ENCODE measurements at regions not wholly inside any gene's neighbourhood (a gene's known extent, or its start where the extent isn't known, plus 50 kb on each side); places are given as distances from the start of the nearest gene placed in this dataset.

DNA sequence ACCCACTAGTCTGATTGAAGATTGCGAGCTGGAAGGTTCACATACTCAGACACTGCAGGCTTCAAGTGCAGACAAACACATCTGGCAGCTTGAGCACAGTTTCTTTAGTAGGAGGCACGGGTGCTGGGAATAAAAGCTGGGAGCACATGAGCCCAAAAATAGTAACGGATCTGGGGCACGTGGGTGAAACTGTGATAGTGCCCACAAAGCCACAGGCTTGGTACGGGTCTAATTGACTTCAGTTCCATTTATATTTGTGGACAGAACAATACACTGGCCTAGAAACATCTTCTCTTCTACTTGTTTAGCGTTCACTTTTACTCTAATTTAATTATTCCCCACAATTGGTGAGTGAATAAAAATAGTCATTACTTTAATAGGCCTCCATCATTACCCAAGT lies 2370.7 kb downstream of the PCDH7 start:
- no peak overlapping the region for H3K4me3 ChIP-seq (ENCODE audit: extremely low read depth in 1 of 4, insufficient read depth in 2 of 4, low read depth in 3 of 4, low read length in 4 of 4)
- H3K27me3 ChIP-seq (replicated peaks in 1 of 4; ENCODE audit: control insufficient read depth in 3 of 4, extremely low read depth in 1 of 4, insufficient read depth in 3 of 4, low read length in 3 of 4) = no peaks in the 10 kb centered on the region
- no peak overlapping the region for H3K27ac ChIP-seq (ENCODE audit: low read depth, low read length)
- no peak overlapping the region for H2AFZ ChIP-seq (ENCODE audit: low read length)
- DNase-seq (ENCODE audit: low read depth in 1 of 2, low spot score in 2 of 2) = no peak
- H4K5ac ChIP-seq (ENCODE audit: insufficient read length, low read depth, low read length) = no peak overlapping the region
- H3K18ac ChIP-seq (ENCODE audit: extremely low read depth, low read length) = no peak overlapping the region
- H2AK5ac ChIP-seq (ENCODE audit: low read depth, low read length) = no peak overlapping the region
- no peak overlapping the region for H3K23ac ChIP-seq (ENCODE audit: insufficient read length)
- WGBS, 2 experiments (ENCODE audit: extremely low coverage in 1 of 2, insufficient coverage in 1 of 2, insufficient read length in 1 of 2, insufficient replicate concordance in 2 of 2, low coverage in 1 of 2, low lambda C conversion rate in 2 of 2, missing lambda C conversion rate in 1 of 2) = 92% methylated on average over 6 of the region's 6 CpGs; no CpG with 5 or more reads in 1 of the 2 experiments
- H2BK20ac ChIP-seq (ENCODE audit: low read length) = no peak overlapping the region
- ChIA-PET POLR2A (ENCODE audit: partially characterized antibody) (no interaction called here), CTCF (ENCODE audit: partially characterized antibody) (interaction anchor here (0.6 to 3.3 kb wide), 11 partner anchors 12 to 735 kb away, joined by 3 to 24 read pairs (median 4); no protein-coding TSS in a partner anchor)
- no peak overlapping the region for H3K9ac ChIP-seq (replicated peaks in 1 of 4; ENCODE audit: extremely low read depth in 1 of 4, low read depth in 3 of 4, low read length in 3 of 4)
- H3K4me2 ChIP-seq (ENCODE audit: insufficient read depth in 1 of 2, low read depth in 2 of 2, low read length in 2 of 2) = no peak overlapping the region
- no peaks in the 10 kb centered on the region for H3K4me1 ChIP-seq (replicated peaks in 1 of 4; ENCODE audit: control insufficient read depth in 3 of 4, insufficient read depth in 4 of 4, low read length in 3 of 4)
- H3K23me2 ChIP-seq (ENCODE audit: low read depth, low read length) = no peaks in the 10 kb centered on the region
- no peak overlapping the region for H4K91ac ChIP-seq (replicated peaks; ENCODE audit: insufficient read length, low read length)
- H2BK120ac ChIP-seq (replicated peaks; ENCODE audit: low read depth, low read length) = no peak overlapping the region
- FAIRE-seq = no peak
- H3K14ac ChIP-seq (ENCODE audit: insufficient read length) = no peak overlapping the region
- no peak overlapping the region for H2BK12ac ChIP-seq (ENCODE audit: low read depth, low read length)
- H3K9me3 ChIP-seq (ENCODE audit: insufficient read depth in 2 of 2, low read depth in 1 of 2, low read length in 1 of 2) = no peaks in the 10 kb centered on the region
- H2BK15ac ChIP-seq (ENCODE audit: low read length) = no peak overlapping the region; the same call in 1 of the 2 replicates
- no peak overlapping the region for H2BK5ac ChIP-seq (ENCODE audit: low read depth, low read length)
- no peak overlapping the region for H3K4ac ChIP-seq (replicated peaks; ENCODE audit: insufficient read length, low read depth, low read length)
- H3K56ac ChIP-seq (replicated peaks; ENCODE audit: insufficient read length, low read depth, low read length) = no peak overlapping the region
- no peak overlapping the region for H4K8ac ChIP-seq (ENCODE audit: extremely low read depth, insufficient read depth, low read length)
- H3K79me1 ChIP-seq (ENCODE audit: low read depth, low read length) = no peaks in the 10 kb centered on the region
- no peaks in the 10 kb centered on the region for H4K20me1 ChIP-seq (replicated peaks in 1 of 2; ENCODE audit: control insufficient read depth in 1 of 2, insufficient read depth in 2 of 2, low read length in 2 of 2)
- no peaks in the 10 kb centered on the region for H3K36me3 ChIP-seq (ENCODE audit: control insufficient read depth in 2 of 4, insufficient read depth in 4 of 4, low read length in 3 of 4)
- no peaks in the 10 kb centered on the region for H3K79me2 ChIP-seq (ENCODE audit: control insufficient read depth in 1 of 2, insufficient read depth in 2 of 2, low read length in 2 of 2)
- TF ChIP-seq, protein P1, sequence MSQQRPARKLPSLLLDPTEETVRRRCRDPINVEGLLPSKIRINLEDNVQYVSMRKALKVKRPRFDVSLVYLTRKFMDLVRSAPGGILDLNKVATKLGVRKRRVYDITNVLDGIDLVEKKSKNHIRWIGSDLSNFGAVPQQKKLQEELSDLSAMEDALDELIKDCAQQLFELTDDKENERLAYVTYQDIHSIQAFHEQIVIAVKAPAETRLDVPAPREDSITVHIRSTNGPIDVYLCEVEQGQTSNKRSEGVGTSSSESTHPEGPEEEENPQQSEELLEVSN (IDR thresholded peaks at IDR 0.05) = no peak
- TF ChIP-seq, protein P2, sequence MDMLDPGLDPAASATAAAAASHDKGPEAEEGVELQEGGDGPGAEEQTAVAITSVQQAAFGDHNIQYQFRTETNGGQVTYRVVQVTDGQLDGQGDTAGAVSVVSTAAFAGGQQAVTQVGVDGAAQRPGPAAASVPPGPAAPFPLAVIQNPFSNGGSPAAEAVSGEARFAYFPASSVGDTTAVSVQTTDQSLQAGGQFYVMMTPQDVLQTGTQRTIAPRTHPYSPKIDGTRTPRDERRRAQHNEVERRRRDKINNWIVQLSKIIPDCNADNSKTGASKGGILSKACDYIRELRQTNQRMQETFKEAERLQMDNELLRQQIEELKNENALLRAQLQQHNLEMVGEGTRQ (IDR thresholded peaks at IDR 0.05; ENCODE audit: low read length) = no peak
- TF ChIP-seq TAF7 (optimal IDR thresholded peaks at IDR 0.05; ENCODE audit: borderline replicate concordance, low read depth, low read length) (no peak), CBX8 (IDR thresholded peaks at IDR 0.05; ENCODE audit: borderline replicate concordance, low read depth, low read length) (no peak), KDM5A (IDR thresholded peaks at IDR 0.05; ENCODE audit: low read length) (no peak), CHD2 (IDR thresholded peaks at IDR 0.05; ENCODE audit: low read length) (no peak), ZNF274 (IDR thresholded peaks at IDR 0.05; ENCODE audit: borderline replicate concordance, extremely low read depth, low read length) (no peak), PHF8 (conservative IDR thresholded peaks at IDR 0.05; ENCODE audit: low read depth, low read length) (no peak), SP4 (IDR thresholded peaks at IDR 0.05; ENCODE audit: low read length) (no peak), TAF1 (IDR thresholded peaks at IDR 0.05; ENCODE audit: low read depth, low read length) (no peak)
- TF ChIP-seq, protein P3, sequence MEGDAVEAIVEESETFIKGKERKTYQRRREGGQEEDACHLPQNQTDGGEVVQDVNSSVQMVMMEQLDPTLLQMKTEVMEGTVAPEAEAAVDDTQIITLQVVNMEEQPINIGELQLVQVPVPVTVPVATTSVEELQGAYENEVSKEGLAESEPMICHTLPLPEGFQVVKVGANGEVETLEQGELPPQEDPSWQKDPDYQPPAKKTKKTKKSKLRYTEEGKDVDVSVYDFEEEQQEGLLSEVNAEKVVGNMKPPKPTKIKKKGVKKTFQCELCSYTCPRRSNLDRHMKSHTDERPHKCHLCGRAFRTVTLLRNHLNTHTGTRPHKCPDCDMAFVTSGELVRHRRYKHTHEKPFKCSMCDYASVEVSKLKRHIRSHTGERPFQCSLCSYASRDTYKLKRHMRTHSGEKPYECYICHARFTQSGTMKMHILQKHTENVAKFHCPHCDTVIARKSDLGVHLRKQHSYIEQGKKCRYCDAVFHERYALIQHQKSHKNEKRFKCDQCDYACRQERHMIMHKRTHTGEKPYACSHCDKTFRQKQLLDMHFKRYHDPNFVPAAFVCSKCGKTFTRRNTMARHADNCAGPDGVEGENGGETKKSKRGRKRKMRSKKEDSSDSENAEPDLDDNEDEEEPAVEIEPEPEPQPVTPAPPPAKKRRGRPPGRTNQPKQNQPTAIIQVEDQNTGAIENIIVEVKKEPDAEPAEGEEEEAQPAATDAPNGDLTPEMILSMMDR (IDR thresholded peaks at IDR 0.05; ENCODE audit: control extremely low read depth in 1 of 3, insufficient read depth in 1 of 3, low read depth in 1 of 3, low read length in 3 of 3) = no peak
